MCF 10A (cell line): ENCODE measurements at regions not wholly inside any gene's neighbourhood (a gene's known extent, or its start where the extent isn't known, plus 50 kb on each side); places are given as distances from the start of the nearest gene placed in this dataset.

Experiments used
- BruUV-seq: library from RNA; stranded (reverse); fragments of 400-500 nt; replicated peaks from 2 replicates; lab custom pipeline; 2021; lab: Mats Ljungman, UMichigan
- CTCF ChIA-PET: fragments of 300-600 bp; sonication (Branson Sonifier 250); formaldehyde crosslinking; extraction: SDS; loops from one replicate; lab custom pipeline; 2021; ENCODE audit warnings: antibody characterized with exemption, inconsistent platforms; lab: Yijun Ruan, JAX
- POLR2A ChIA-PET: fragments of 300-600, 350-650 bp; sonication (Branson Sonifier 250); formaldehyde crosslinking; extraction: SDS; loops from one replicate; lab custom pipeline; 2020; ENCODE audit warnings: antibody characterized with exemption, inconsistent platforms; lab: Yijun Ruan, JAX
- DNase-seq: peaks from one replicate; pipeline ENCODE4 v3.0.0-alpha.2; 2018; ENCODE audit not compliant: unreplicated experiment
- H3K27ac Mint-ChIP-seq: one replicate; pipeline ENCODE4 v1.8.0; 2022; ENCODE audit warnings: mild to moderate bottlenecking, low read depth, mixed read lengths; ENCODE audit not compliant: unreplicated experiment
- H3K27me3 Mint-ChIP-seq: one replicate; pipeline ENCODE4 v1.8.0; 2022; ENCODE audit warnings: mixed read lengths; ENCODE audit not compliant: insufficient read depth, unreplicated experiment
- H3K36me3 Mint-ChIP-seq: one replicate; pipeline ENCODE4 v1.8.0; 2022; ENCODE audit warnings: mild to moderate bottlenecking, moderate library complexity, mixed read lengths; ENCODE audit not compliant: insufficient read depth, unreplicated experiment
- H3K4me1 Mint-ChIP-seq: one replicate; pipeline ENCODE4 v1.8.0; 2022; ENCODE audit warnings: mixed read lengths; ENCODE audit not compliant: insufficient read depth, unreplicated experiment
- H3K4me3 Mint-ChIP-seq: one replicate; pipeline ENCODE4 v1.8.0; 2022; ENCODE audit warnings: mild to moderate bottlenecking, moderate library complexity, mixed read lengths; ENCODE audit not compliant: unreplicated experiment
- H3K9me3 Mint-ChIP-seq: one replicate; pipeline ENCODE4 v1.8.0; 2022; ENCODE audit warnings: mixed read lengths; ENCODE audit not compliant: unreplicated experiment
- CTCF ChIP-seq: fragments of 200-600 bp; IDR thresholded peaks from one replicate; pipeline ENCODE4 v1.8.0; 2022; ENCODE audit warnings: antibody characterized with exemption, mild to moderate bottlenecking; ENCODE audit not compliant: unreplicated experiment
- intact Hi-C: fragments of 100-400 bp; cut with micrococcal nuclease; formaldehyde crosslinking; loops from 2 replicates; pipeline ENCODE4 v1.14.1; 2022

- CTCF ChIA-PET, result no interaction called here
- intact Hi-C loops, result no loop called here
- Mint-ChIP-seq H3K36me3 (no peaks in the 10 kb centered on the region), H3K27ac (no peak overlapping the region), H3K9me3 (peaks cover 29% of the 10 kb centered on the region), H3K27me3 (no peaks in the 10 kb centered on the region), H3K4me1 (no peaks in the 10 kb centered on the region), H3K4me3 (no peak overlapping the region)
- POLR2A ChIA-PET, result no interaction called here
- no peak for TF ChIP-seq CTCF
- no peak for DNase-seq
- no TSS peak for BruUV-seq
Observed at GRCh38 chr9:117775591-117775990, 71.4 kb downstream of the TLR4 start.

GRCh38 chr9:117777823-117778222 lies 73.6 kb downstream of the TLR4 start:
- no peaks in the 10 kb centered on the region for H3K4me1 Mint-ChIP-seq
- H3K9me3 Mint-ChIP-seq, result peaks cover 29% of the 10 kb centered on the region
- no peak for TF ChIP-seq CTCF
- no peak for DNase-seq
- CTCF ChIA-PET, result interaction anchor here (1.5 kb wide), 1 partner anchor 45 kb away, joined by 3 read pairs; no protein-coding TSS in a partner anchor
- POLR2A ChIA-PET, result interaction anchor here (0.6 kb wide), 1 partner anchor 35 kb away, joined by 3 read pairs; no protein-coding TSS in a partner anchor
- intact Hi-C loops, result no loop called here
- H3K27ac Mint-ChIP-seq, result no peak overlapping the region
- no peak overlapping the region for H3K4me3 Mint-ChIP-seq
- no peaks in the 10 kb centered on the region for H3K36me3 Mint-ChIP-seq
- H3K27me3 Mint-ChIP-seq, result no peaks in the 10 kb centered on the region
- no TSS peak for BruUV-seq

- BruUV-seq, result no TSS peak
- intact Hi-C loops, result no loop called here
- H3K9me3 Mint-ChIP-seq, result peaks cover 12% of the 10 kb centered on the region
- no peaks in the 10 kb centered on the region for H3K27me3 Mint-ChIP-seq
- H3K4me3 Mint-ChIP-seq, result no peak overlapping the region
- CTCF ChIA-PET, result interaction anchor here (1.4 kb wide), 1 partner anchor 134 kb away, joined by 4 read pairs; no protein-coding TSS in a partner anchor
- POLR2A ChIA-PET, result interaction anchor here (0.7 kb wide), 1 partner anchor 355 kb away, joined by 4 read pairs; no protein-coding TSS in a partner anchor
- no peak for TF ChIP-seq CTCF
- no peak overlapping the region for H3K27ac Mint-ChIP-seq
- H3K36me3 Mint-ChIP-seq, result no peaks in the 10 kb centered on the region
- DNase-seq, result no peak
- no peaks in the 10 kb centered on the region for H3K4me1 Mint-ChIP-seq
Observed at GRCh38 chr9:117779760-117780159, 75.6 kb downstream of the TLR4 start.

GRCh38 chr9:117782931-117783788 lies 79.0 kb downstream of the TLR4 start:
- Mint-ChIP-seq H3K36me3 (no peaks in the 10 kb centered on the region), H3K9me3 (peaks cover 14% of the 10 kb centered on the region), H3K4me1 (no peaks in the 10 kb centered on the region), H3K4me3 (no peak overlapping the region), H3K27ac (no peak overlapping the region), H3K27me3 (no peaks in the 10 kb centered on the region)
- ChIA-PET CTCF (interaction anchor here (0.6 to 1.5 kb wide), 14 partner anchors 8 to 1719 kb away, joined by 3 to 9 read pairs (median 4); no protein-coding TSS in a partner anchor), POLR2A (interaction anchor here (0.7 kb wide), 1 partner anchor 11 kb away, joined by 3 read pairs; no protein-coding TSS in a partner anchor)
- intact Hi-C loops, result no loop called here
- DNase-seq, result peak; percentile 82
- peak; percentile 36 for TF ChIP-seq CTCF
- no TSS peak for BruUV-seq
